IMR-90 (cell line): ENCODE measurements at regions not wholly inside any gene's neighbourhood (a gene's known extent, or its start where the extent isn't known, plus 50 kb on each side); places are given as distances from the start of the nearest gene placed in this dataset.

ENCODE experiments used
- ATAC-seq: fragments of 200-7000 bp; cut with Tn5 transposase; 2 replicates; pipeline ENCODE4 v1.9.1; 2020; ENCODE audit warnings: low read depth, mild to moderate bottlenecking, moderate library complexity
- BruUV-seq: library from RNA; stranded (reverse); fragments of 400-500 nt; replicated peaks from 2 replicates; lab custom pipeline; 2021; lab: Mats Ljungman, UMichigan
- CTCF ChIA-PET: fragments of 300-600 bp; formaldehyde crosslinking; extraction: SDS; loops from one replicate; lab custom pipeline; 2021; ENCODE audit warnings: antibody characterized with exemption; lab: Yijun Ruan, JAX
- POLR2A ChIA-PET: fragments of 300-600 bp; sonication (Branson Sonifier 250); formaldehyde crosslinking; loops from one replicate; lab custom pipeline; 2022; ENCODE audit warnings: antibody characterized with exemption; ENCODE audit not compliant: unreplicated experiment; lab: Charles Lee
- DNase-seq: peaks from one replicate; pipeline ENCODE4 v3.0.0; 2013
- H2AFZ ChIP-seq: replicated peaks from 2 replicates; pipeline ENCODE3; 2013; ENCODE audit warnings: low read length, mild to moderate bottlenecking; ENCODE audit not compliant: poor library complexity
- H2AK5ac ChIP-seq: 2 replicates; pipeline ENCODE4 v1.6.1; 2013; ENCODE audit warnings: low read depth, low read length, inconsistent platforms
- H2AK9ac ChIP-seq: replicated peaks from 2 replicates; pipeline ENCODE3; 2013; ENCODE audit warnings: mild to moderate bottlenecking, low read depth, low read length, moderate library complexity; ENCODE audit not compliant: poor library complexity
- H2BK120ac ChIP-seq: 2 replicates; pipeline ENCODE4 v1.6.1; 2013; ENCODE audit warnings: low read depth, low read length, inconsistent platforms
- H2BK15ac ChIP-seq: 3 replicates; pipeline ENCODE4 v1.6.1; 2013; ENCODE audit warnings: low read depth, low read length, inconsistent platforms
- H2BK20ac ChIP-seq: 2 replicates; pipeline ENCODE4 v1.6.1; 2013; ENCODE audit warnings: low read depth, mild to moderate bottlenecking, inconsistent platforms, low read length, moderate library complexity
- H2BK5ac ChIP-seq: 2 replicates; pipeline ENCODE4 v1.6.1; 2013; ENCODE audit warnings: mild to moderate bottlenecking, low read depth, low read length, inconsistent platforms; ENCODE audit not compliant: poor library complexity, severe bottlenecking
- H3K14ac ChIP-seq: replicated peaks from 2 replicates; pipeline ENCODE4 v1.6.1; 2013; ENCODE audit warnings: low read depth, low read length, inconsistent platforms
- H3K18ac ChIP-seq: 2 replicates; pipeline ENCODE4 v1.6.1; 2013; ENCODE audit warnings: low read depth, low read length, control low read depth
- H3K23ac ChIP-seq: 2 replicates; pipeline ENCODE4 v1.6.1; 2013; ENCODE audit warnings: low read depth, low read length, inconsistent platforms
- H3K27ac ChIP-seq: 2 replicates; pipeline ENCODE4 v1.5.1; 2013; ENCODE audit warnings: mild to moderate bottlenecking, control low read depth, low read length; ENCODE audit not compliant: insufficient read depth
- H3K27me3 ChIP-seq: 2 replicates; pipeline ENCODE4 v1.6.1; 2013; ENCODE audit warnings: low read length; ENCODE audit not compliant: control insufficient read depth, insufficient read depth
- H3K36me3 ChIP-seq: 2 replicates; pipeline ENCODE4 v1.6.1; 2013; ENCODE audit warnings: low read length, mixed read lengths; ENCODE audit not compliant: control insufficient read depth, insufficient read depth
- H3K4ac ChIP-seq: 2 replicates; pipeline ENCODE4 v1.6.1; 2013; ENCODE audit warnings: low read depth, low read length, inconsistent platforms
- H3K4me1 ChIP-seq: 2 replicates; pipeline ENCODE4 v1.6.1; 2013; ENCODE audit warnings: low read length, mixed read lengths; ENCODE audit not compliant: control insufficient read depth, insufficient read depth
- H3K4me2 ChIP-seq: 2 replicates; pipeline ENCODE4 v1.6.1; 2013; ENCODE audit warnings: low read depth, mild to moderate bottlenecking, control low read depth, low read length, moderate library complexity
- H3K4me3 ChIP-seq: 2 replicates; pipeline ENCODE4 v1.5.1; 2013; ENCODE audit warnings: low read depth, mild to moderate bottlenecking, control low read depth, low read length, moderate library complexity; ENCODE audit not compliant: insufficient read depth
- H3K56ac ChIP-seq: 2 replicates; pipeline ENCODE4 v1.6.1; 2013; ENCODE audit warnings: low read length, inconsistent platforms; ENCODE audit not compliant: insufficient read depth; ENCODE audit errors: extremely low read depth
- H3K79me1 ChIP-seq, 2 experiments: 2 replicates each; pipeline ENCODE4 v1.6.1; 2013; ENCODE audit warnings: low read length in 2 of 2, inconsistent platforms in 1 of 2, low read depth in 1 of 2
- H3K9ac ChIP-seq: 2 replicates; pipeline ENCODE4 v1.6.1; 2013; ENCODE audit warnings: low read depth, low read length, control low read depth
- H3K9me1 ChIP-seq: 2 replicates; pipeline ENCODE4 v1.6.1; 2013; ENCODE audit warnings: low read length, inconsistent platforms; ENCODE audit not compliant: insufficient read depth
- H3K9me3 ChIP-seq: 2 replicates; pipeline ENCODE4 v1.6.1; 2013; ENCODE audit warnings: low read length; ENCODE audit not compliant: control insufficient read depth, insufficient read depth
- H4K20me1 ChIP-seq: 2 replicates; pipeline ENCODE4 v1.6.1; 2013; ENCODE audit warnings: low read length, inconsistent platforms; ENCODE audit not compliant: insufficient read depth
- H4K5ac ChIP-seq: 2 replicates; pipeline ENCODE4 v1.6.1; 2013; ENCODE audit warnings: mild to moderate bottlenecking, low read depth, low read length, control low read depth
- H4K8ac ChIP-seq, 2 experiments: 2 replicates each; pipeline ENCODE4 v1.6.1; 2013; ENCODE audit warnings: low read depth in 2 of 2, low read length in 2 of 2, control low read depth in 1 of 2, inconsistent platforms in 1 of 2
- H4K91ac ChIP-seq: 2 replicates; pipeline ENCODE4 v1.6.1; 2013; ENCODE audit warnings: low read depth, low read length, inconsistent platforms; ENCODE audit not compliant: insufficient read depth
- BHLHE40 ChIP-seq: fragments of 150-350 bp; IDR thresholded peaks from 2 replicates; pipeline ENCODE4 v1.6.1; 2016; ENCODE audit warnings: mild to moderate bottlenecking, low read depth, low read length
- CEBPB ChIP-seq: IDR thresholded peaks from 2 replicates; pipeline ENCODE4 v1.6.1; 2012; ENCODE audit warnings: low read depth, low read length, improper control_type of control experiment
- CTCF ChIP-seq: conservative IDR thresholded peaks from 2 replicates; pipeline ENCODE4 v1.5.1; 2012; ENCODE audit warnings: mild to moderate bottlenecking, low read depth, low read length, improper control_type of control experiment
- ELK1 ChIP-seq: fragments of 150-350 bp; IDR thresholded peaks from 2 replicates; pipeline ENCODE4 v1.6.1; 2016; ENCODE audit warnings: low read depth, mild to moderate bottlenecking, low read length, moderate library complexity, borderline replicate concordance
- MXI1 ChIP-seq: IDR thresholded peaks from 2 replicates; pipeline ENCODE4 v1.6.1; 2012; ENCODE audit warnings: low read depth, mild to moderate bottlenecking, low read length, moderate library complexity, borderline replicate concordance
- NFE2L2 ChIP-seq: fragments of 150-350 bp; IDR thresholded peaks from 2 replicates; pipeline ENCODE4 v1.6.1; 2016; ENCODE audit warnings: low read depth, mild to moderate bottlenecking, low read length
- POLR2A ChIP-seq: IDR thresholded peaks from 2 replicates; pipeline ENCODE4 v1.6.1; 2012; ENCODE audit warnings: mild to moderate bottlenecking, low read depth, low read length
- RAD21 ChIP-seq: IDR thresholded peaks from 2 replicates; pipeline ENCODE4 v1.6.1; 2012; ENCODE audit warnings: low read length, improper control_type of control experiment
- RCOR1 ChIP-seq: IDR thresholded peaks from 2 replicates; pipeline ENCODE4 v1.6.1; 2012; ENCODE audit warnings: mild to moderate bottlenecking, low read length, improper control_type of control experiment; ENCODE audit not compliant: insufficient replicate concordance
- RFX5 ChIP-seq: IDR thresholded peaks from 2 replicates; pipeline ENCODE4 v1.8.0; 2012; ENCODE audit warnings: low read depth, mild to moderate bottlenecking, low read length, moderate library complexity
- SMC3 ChIP-seq: fragments of 150-350 bp; IDR thresholded peaks from 2 replicates; pipeline ENCODE4 v1.6.1; 2016; ENCODE audit warnings: low read depth, mild to moderate bottlenecking, antibody characterized with exemption, low read length, moderate library complexity
- WGBS, 2 experiments: methylation state at CpG; one replicate each; pipeline versions ENCODE4 v1.1.5 to v1.1.7; 2013; ENCODE audit warnings: missing lambda C conversion rate in 2 of 2; ENCODE audit not compliant: insufficient read length in 1 of 2; ENCODE audit errors: extremely low coverage in 2 of 2; 5-methylcytosine and 5-hydroxymethylcytosine counted together
- dilution Hi-C: fragments of 300-500 bp; cut with HindIII; formaldehyde crosslinking; loops from one replicate; pipeline ENCODE4 v1.14.3; 2018; ENCODE audit warnings: low sequenced_read_pairs; ENCODE audit not compliant: unreplicated experiment
- in situ Hi-C: fragments of 300-500 bp; cut with MboI; formaldehyde crosslinking; loops from 3 replicates; pipeline ENCODE4 v1.14.3; 2019; ENCODE audit warnings: low sequenced_read_pairs, inconsistent platforms, mixed read lengths
- intact Hi-C: fragments of 100-400 bp; cut with micrococcal nuclease; formaldehyde crosslinking; loops from 2 replicates; pipeline ENCODE4 v1.10.0; 2022

DNA sequence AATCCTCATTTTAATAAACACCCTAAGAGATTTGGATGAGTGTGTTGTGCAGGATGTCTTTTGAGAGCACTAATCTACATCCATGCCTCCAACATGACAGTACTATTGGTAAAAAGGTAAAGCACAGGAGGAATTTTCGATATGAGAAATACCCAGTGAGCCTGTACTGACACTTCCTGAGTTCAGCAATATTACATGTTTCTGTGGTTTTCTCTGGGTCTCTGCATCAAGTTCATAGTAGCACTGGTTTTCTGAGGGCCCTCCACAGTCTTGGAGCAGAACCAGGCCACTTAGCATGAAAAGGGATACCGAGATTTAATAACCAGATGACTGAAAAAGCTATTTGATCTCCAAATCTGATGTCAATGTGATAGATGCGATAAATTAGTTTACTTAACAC, 524.1 kb downstream of the TMEM38B start:
- ChIA-PET POLR2A (interaction anchor here (0.6 kb wide), 1 partner anchor 9 kb away, joined by 3 read pairs; no protein-coding TSS in a partner anchor), CTCF (no interaction called here)
- no peak overlapping the region for H2AK5ac ChIP-seq
- ATAC-seq (no peak), DNase-seq (no peak)
- H2AK9ac ChIP-seq: no peak overlapping the region
- H3K9ac ChIP-seq: no peak overlapping the region
- no peak overlapping the region for H4K5ac ChIP-seq
- H3K9me1 ChIP-seq: no peaks in the 10 kb centered on the region
- no peak overlapping the region for H2BK15ac ChIP-seq
- H4K20me1 ChIP-seq: no peaks in the 10 kb centered on the region
- H3K27ac ChIP-seq: no peak overlapping the region
- H3K4me2 ChIP-seq: no peak overlapping the region
- H2BK120ac ChIP-seq: no peak overlapping the region
- H3K56ac ChIP-seq: no peak overlapping the region
- no peaks in the 10 kb centered on the region for H3K79me1 ChIP-seq
- H4K91ac ChIP-seq: no peak overlapping the region
- in situ Hi-C loops (no loop called here), dilution Hi-C loops (no loop called here), intact Hi-C loops (no loop called here)
- no peak overlapping the region for H3K23ac ChIP-seq
- no peak overlapping the region for H2AFZ ChIP-seq
- no peak overlapping the region for H2BK20ac ChIP-seq
- no peaks in the 10 kb centered on the region for H3K9me3 ChIP-seq
- H3K4me3 ChIP-seq: no peak overlapping the region
- no peaks in the 10 kb centered on the region for H3K4me1 ChIP-seq
- H3K27me3 ChIP-seq: no peaks in the 10 kb centered on the region
- H3K14ac ChIP-seq: no peak overlapping the region
- H3K36me3 ChIP-seq: no peaks in the 10 kb centered on the region
- no CpG with 5 or more reads among the region's 3 CpGs for WGBS, 2 experiments
- H3K18ac ChIP-seq: no peak overlapping the region
- H2BK5ac ChIP-seq: no peak overlapping the region
- BruUV-seq: no TSS peak
- TF ChIP-seq MXI1: no peak
- no peak for TF ChIP-seq RCOR1
- no peak for TF ChIP-seq CEBPB
- no peak for TF ChIP-seq ELK1
- TF ChIP-seq CTCF: no peak
- TF ChIP-seq NFE2L2: no peak
- no peak for TF ChIP-seq BHLHE40
- no peak for TF ChIP-seq RFX5
- no peak for TF ChIP-seq RAD21
- TF ChIP-seq SMC3: no peak
- TF ChIP-seq POLR2A: no peak
- no peak overlapping the region for H4K8ac ChIP-seq
- H3K4ac ChIP-seq: no peak overlapping the region
